DMS114 treated with DMSO at 0.1 percent for 48 hours (cell line): ENCODE measurements at regions not wholly inside any gene's neighbourhood (a gene's known extent, or its start where the extent isn't known, plus 50 kb on each side); places are given as distances from the start of the nearest gene placed in this dataset.
"Not testable (repeated sequence)": the region's sequence is repeated elsewhere in the genome, so short reads cannot be mapped to it uniquely, and the experiment has no call there.

ENCODE experiments used
- DNase-seq: peaks from one replicate; lab custom pipeline; 2025; ENCODE audit not compliant: unreplicated experiment; lab: John Stamatoyannopoulos, UW

DNA sequence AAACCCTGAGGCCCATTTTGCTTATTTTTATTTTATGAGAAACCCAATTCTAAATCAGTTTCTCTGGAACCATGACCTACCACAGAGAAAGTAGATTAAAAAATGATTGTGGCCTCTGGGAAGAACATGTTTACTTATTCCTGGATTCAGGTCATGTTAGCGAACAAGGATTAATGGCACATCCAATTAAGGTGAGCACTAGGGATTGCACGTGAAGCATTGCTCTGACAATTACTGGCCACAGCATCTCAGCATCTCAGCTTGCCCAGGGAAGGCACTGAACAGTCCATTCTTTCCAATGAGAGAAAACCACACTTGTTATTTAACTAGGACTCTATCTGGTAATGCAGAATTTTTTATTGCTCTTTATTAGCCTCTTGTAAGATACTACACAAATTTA is 119.8 kb downstream of the ZNF330 start:
- DNase-seq, result no peak

DNA sequence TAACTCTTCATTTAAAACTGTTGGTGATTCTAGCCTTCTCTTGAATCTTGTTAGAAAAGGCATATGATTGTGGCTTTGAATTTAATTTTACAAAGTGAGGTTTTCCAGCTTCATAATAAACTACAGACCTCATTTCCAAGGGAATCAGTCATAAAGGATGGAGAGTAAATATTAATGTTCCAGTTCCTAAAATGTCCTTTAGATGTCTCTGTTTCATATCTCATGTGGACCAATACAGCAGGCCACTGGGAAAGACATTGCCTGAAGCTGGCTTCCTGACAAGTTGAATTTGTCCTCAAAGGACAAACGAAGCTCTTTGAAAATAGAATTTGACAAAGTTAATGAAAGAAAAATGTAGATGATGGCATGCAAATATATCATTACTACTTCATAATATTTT is 125.4 kb downstream of the ZNF330 start:
- peak; percentile 10 for DNase-seq

DNA sequence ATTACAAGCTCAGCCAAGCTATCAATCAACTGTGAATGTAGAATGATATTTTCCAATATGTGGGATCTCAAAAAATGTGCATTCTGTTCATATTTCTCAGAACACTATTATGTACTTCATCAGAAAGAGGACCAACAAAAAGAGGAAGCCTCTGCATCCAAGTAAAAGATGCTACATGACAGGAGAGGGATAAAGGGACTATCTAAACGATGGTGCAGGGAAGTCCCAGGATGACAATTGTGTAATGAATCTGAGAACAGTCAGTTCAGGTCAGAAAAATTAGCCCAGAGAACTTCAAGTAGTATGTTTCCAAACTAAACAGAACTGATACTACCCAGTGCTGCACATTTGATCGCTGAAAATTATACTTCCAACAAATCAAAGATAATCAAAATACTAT is 127.0 kb downstream of the ZNF330 start:
- no peak for DNase-seq

DNA sequence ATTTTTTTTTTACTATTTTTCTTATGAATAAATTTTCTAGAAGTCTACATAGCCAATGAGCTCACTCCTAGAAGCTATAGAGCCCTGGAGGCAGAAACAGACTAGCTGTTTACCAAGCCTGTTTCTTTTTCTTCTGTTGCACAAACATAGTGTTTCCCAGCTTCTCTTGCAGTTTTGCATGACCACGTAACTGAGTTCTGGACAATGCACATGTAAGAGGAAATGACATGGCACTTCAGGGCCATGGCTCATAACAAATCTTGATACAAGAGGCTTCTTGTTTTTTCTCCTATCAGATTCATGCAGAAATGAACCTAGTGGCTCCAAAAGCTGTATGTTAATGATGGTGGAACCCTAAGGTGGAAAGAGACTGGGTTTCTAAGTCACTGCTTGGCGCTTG is 127.4 kb downstream of the ZNF330 start:
- DNase-seq, result no peak

DNA sequence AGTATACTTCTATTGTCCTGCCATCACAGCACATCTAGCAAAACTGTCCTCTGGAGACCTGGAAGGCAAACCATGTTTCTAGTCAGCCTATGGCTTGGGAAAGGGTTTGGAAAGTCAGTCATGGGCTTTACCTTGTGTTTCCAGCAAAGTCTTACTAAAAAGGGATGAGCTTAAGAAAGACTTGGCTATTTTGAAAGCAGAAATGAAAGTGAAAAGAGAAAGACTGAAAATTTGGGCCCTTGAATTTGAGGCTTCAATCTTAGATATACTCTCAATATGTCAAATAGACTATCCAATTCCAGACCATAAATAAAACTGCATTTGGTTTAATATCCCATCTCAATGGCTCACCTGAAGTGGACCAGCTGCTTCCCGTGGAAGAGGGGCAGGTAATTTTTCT is 127.9 kb downstream of the ZNF330 start:
- no peak for DNase-seq

DNA sequence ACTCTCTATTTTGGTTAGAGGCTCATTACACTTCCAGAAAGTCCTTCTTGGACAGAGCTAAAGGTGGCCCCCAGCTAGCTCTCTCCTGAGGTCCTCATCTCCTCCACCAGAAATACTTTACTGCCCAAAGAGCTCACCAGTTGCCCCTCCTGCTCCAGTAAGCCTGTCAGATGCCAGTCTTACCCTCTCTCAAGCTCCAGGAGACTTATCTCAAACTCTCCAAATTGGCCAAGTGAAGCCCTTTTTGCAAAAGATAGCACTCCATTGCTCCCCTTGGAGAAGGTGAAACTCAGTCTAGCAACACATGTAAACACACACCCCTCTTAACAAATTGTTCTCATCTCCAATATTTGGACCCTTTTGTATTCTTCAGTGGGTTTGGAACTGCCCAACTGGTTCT is 128.5 kb downstream of the ZNF330 start:
- DNase-seq, result no peak

DNA sequence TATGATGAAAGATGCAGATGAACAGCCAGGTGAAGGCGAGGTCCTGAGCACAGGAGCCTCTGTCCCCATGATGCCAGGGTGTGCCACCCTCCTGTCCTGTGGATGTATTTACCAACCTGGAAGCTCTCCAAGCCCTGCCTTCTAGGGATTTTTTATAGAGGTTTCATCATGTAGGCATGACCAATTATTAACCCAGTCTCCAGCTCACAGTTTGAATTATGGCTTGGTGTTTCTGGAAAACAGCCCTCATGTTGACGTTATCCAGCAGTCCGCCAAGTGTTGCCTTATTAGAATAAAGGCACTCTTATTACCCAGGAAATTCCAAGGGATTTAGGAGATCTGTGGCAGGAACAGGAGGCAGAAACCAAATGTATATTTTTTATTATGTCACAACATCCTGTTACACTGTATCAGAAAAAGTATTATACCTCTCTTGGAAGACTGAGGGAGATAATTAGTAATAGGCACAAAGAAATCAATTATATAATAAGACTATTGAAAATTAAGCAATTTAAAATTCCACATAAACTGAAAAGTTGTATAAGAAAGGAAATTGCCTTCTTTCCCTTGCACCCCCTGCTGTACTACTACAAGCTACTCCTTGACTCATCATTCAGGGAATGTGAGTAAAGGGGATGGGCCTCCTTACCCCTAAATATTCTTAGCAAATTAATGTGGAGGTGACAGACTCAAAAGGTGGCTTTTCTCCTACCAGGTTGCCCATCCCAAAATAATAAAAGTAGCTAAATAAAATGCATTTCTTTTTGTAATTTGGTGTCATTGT is 129.6 kb downstream of the ZNF330 start:
- no peak for DNase-seq

DNA sequence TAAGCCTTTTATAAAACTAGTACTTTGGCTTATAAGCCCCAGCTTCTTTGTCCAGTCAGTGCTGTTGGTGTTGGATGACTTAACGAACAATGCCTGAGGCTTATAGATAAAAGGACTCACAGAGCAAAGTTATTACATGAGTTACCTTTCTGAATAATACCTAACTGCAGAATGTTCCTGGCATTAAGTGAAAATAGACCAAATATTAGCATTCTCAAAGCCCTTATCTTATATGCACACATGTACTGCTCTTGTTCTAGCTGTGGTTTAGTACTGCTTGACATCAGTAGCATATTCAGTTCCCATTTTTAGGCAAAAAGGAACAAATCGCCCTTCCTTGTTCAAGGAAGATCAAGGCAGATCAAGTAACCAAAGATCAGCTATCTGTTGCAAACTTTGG is 131.6 kb downstream of the ZNF330 start:
- DNase-seq, result no peak

DNA sequence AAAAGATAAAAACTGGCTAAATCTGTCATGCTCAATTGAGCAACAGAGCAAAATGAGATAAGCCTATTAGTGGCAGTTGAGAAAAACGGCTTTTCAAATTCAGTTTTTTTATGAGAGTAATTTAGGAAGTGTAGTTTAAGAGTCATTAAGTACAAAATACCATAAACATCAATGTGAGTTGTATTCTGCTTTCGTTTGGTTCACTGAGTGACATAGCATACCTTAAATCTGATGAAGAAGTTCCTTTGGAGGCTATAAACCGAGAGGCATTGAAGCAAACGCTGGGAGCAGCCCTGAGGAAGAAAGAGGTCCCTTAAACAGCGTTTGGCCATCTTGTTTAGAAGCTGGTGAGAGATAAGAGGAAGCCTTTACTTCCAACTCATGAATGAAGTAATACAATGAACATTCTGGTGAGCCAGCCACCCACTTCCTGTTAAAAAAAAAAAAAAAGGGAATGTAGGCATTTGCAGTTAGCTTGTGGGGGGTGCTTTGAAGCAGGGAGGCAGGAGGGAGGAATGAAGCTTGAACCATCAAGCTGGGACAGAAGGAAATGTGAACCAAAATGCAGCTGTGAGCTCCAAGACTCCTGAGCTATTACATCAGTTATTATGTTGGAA is 132.3 kb downstream of the ZNF330 start:
- no peak for DNase-seq

DNA sequence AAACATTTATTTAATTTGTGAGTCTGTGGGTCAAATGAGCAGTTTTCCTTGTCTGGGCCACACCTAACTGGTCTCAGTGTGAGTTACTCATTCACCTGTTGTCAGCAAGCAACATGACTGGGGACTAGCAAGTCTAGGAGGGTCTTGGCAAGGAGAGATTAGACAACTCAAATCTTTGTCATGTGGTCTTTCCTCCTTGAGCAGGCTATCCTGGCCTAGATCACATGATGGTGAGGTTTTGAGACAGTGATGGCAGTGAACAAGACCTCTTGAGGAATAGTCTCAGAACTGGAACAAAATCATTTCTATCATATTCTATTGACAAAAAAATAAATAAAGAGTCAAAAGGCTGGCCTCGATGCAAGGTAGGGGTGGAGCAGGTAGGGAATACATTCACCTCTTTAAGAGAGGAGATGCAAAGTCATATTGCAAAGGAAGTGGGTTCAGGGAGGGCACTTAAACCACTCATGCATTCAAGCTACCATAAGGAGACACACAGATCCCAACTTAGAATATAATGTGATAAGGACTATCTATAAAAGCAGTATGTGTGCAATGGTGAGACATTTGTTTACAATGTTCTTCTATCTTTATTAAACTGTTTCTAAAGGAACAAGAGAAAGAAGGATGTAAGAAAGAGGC is 135.7 kb downstream of the ZNF330 start:
- no peak for DNase-seq

DNA sequence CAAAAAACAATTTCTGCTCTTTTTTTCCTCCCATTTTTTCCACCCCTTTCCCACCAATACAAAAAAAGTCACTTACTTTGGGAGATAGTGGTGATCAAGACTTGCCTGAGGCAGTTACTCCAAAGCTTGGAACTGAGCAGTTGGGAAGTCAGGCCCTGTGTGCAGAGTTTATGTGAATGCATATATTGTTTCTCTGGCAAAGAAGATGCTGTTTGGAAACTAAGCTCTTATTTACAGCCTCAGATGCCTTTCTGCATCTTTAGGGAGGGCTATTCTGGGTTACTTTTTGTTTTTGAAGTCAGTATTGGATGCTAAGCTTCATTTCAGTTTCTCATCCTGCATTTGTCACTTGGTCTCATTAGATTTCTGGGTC is 136.3 kb downstream of the ZNF330 start:
- no peak for DNase-seq

DNA sequence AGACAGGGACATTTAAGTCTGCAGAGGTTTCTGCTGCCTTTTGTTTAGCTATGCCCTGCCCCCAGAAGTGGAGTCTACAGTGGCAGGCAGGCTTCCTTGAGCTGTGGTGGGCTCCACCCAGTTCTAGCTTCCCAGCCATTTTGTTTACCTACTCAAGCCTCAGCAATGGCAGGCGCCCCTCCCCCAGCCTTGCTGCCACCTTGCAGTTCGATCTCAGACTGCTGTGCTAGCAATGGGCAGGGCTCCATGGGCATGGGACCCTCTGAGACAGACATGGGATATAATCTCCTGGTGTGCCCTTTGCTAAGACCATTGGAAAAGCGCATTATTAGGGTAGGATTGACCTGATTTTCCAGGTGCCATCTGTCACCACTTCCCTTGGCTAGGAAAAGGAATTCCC is 147.5 kb downstream of the ZNF330 start:
- DNase-seq, result not testable (repeated sequence)

DNA sequence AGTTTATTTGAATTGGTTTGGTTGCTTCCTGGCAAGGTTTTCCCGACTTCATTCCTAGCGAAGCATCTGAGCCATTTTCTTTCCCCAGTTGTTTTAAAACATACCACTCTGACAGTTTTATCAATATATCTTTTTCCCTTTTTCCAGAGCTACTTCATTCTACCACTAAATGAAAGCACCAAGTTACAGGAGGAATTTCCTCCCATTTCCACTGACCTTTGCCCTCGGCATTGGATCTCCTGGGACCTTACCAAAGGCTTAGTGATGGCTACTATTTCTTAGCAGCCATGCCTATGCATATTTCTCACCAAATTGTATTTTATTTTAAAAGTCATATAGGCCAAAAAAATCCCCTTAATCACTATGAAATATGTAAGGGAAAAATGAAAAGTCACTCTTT is 150.5 kb downstream of the ZNF330 start:
- no peak for DNase-seq

DNA sequence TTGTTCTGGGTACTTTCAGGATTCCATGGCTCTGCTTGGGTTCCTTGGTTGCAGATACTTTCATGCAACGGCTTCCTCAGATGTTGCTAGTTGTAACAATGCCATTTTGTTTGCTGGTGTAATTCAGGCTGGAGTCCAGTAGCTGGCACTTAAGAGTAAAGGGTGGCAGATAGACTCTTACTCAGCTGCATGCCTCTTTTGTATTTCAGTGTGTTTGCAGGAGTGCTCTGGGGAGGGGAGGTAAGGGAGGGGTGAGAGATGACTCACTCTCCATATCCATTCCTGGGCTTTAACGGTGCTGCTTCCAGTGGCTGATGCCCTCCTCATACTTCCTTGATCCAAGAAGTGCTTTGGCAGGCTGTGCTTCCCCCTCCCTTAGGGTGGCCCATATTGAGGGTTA is 155.2 kb downstream of the ZNF330 start:
- no peak for DNase-seq

DNA sequence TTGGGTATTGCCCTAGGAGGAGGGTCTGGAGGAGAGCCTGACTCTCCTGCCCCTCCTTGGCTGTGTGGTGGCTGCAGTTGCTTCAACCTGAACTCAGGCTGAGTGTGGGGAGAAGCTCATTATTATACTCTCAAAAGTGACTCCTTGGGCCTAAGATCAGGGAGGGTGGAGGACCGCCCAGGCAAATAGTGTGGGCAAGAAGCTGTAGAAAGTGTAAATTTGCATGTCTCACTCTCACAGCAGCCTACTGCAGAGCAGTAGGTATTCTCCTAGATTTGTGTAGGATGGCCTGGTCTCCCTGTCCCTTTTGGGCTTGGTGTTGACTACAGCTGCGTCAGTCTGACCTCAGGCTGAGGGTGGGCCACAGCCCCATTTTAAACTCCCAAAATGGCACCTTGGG is 156.1 kb downstream of the ZNF330 start:
- DNase-seq, result no peak

DNA sequence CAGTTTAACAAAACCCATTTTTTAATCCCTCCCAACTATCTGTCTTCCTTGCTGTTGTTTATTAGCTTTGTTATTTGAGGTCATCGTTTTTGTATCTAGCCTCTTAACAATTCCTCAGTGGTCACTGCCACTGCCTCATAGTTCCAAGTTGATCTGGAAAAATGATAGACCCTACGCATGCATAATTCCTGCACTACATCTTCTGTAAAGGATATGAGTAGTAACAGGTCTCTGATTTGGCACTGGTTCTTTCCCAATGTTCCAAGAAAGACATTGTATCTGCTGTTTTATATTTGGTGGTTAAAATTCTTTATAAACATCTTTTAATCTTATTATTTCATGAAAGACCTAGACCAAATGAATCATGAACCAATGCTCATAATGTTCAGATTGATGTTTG is 166.6 kb downstream of the ZNF330 start:
- DNase-seq, result no peak

DNA sequence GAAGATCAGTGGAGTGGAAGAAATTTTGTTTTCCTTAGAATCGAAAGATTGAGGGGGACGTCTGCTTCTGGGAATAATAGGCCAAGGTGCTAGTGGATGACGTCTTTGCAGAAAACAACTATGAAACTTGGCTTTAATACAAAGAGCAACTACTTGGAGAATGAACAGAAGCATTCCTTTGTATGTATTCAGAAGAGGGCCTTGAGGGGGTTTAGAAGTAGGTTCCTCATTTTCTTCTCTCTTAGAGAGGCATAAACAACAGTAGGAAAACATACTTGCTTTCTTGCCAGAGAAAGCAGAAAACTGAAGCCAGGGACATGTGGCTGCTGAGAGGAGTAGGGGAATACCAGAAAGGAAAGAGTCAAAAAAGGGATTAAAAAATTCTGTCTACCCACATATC is 167.8 kb downstream of the ZNF330 start:
- DNase-seq, result no peak

DNA sequence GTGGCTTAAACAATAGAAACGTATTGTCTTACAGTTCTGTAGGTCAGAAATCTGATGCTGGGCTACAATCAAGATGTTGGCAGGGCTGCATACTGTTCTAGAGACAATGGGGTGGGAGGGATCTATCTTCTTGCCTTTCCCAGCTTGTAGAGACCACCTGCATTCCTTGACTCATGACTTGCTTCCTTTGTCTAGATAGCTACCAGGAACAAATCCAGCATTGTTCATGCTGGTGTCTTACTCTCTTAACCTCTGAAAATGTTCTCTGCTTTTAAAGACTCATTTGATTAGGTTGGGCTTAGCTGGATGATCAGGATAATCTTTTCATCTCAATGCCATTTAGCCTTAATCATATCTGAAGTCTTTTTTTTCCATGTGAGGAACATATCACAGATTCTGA is 169.0 kb downstream of the ZNF330 start:
- DNase-seq, result no peak

DNA sequence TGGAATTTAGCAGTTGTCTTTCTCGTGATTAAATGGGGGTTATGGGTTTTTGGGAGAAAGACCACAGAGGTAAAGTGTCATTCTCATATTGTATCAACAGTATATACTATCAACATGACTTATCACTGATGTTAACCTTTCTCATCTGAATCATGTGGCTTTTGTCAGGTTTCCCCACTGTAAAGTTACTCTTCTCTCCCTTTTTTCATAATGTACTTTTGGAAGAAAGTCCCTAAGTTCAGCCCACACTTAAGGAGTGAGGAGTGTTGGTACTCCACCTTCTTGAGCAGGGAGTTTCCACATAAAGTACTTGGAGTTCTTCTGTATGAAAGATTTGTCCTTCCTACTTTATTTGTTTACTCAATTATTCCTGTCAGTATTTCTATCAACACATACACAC is 169.9 kb downstream of the ZNF330 start:
- no peak for DNase-seq

DNA sequence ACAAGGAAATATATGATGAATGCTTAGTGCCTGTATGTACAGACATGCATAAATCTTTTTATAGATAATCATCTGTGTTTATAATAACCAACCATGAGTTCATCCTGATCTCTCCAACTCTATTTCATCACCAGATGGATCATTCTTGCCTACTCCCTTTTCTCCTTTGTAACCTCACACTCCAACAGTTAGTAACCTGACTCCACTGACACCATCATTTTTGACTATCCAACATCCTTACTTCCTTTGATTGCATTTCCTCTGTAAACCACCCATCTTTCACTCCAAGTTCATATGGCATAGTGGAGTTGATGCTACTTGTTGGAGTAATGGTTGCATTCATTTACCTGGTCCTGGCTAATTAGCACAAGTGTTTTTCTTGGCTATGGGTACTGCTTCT is 170.6 kb downstream of the ZNF330 start:
- no peak for DNase-seq

DNA sequence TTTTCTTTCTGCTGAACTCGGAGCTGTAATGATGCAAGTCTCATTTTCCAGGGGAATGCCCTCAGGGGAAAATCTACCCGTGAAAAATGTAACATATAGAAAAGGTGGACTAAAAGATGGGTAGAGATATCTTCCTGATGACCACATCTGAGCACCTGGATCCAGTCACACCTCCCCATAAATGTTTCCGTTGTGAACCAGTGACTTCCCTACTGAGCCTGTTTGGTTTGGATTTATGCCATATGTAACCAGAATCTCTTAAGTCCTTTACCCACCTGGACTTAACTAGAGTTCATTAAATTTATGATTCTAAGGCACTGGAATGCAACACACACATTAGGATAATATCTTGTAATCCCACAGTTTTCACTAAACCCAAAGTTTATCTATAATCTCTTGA is 171.1 kb downstream of the ZNF330 start:
- no peak for DNase-seq

DNA sequence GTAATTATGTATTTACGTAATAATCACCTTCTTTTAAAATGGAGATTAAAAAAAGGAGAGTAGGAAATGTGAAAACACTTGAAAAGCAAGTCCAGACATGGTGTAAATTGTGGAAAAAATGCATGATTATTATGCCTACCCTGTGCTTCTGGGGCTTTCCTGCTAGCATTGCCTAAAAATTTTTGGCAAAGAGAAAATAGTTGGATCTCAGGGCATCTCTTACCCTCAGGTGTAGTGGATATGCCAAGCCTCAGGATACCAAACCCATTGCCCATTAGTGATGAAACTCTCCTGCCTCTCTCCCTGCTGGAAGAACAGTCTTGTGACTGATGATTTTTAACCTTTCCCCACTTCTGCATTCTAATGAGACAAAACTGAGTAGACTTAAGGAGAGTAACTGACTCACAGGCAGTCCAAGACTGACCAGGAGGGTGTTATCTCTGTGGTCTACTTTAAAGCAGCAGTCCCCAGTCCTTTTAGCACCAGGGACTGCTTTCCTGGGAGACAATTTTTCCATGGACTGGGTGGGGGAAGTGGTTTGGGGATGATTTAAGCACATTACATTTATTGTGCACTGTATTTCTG is 174.6 kb downstream of the ZNF330 start:
- no peak for DNase-seq
